ENCODE measurements at regions not wholly inside any gene's neighbourhood (a gene's known extent, or its start where the extent isn't known, plus 50 kb on each side); places are given as distances from the start of the nearest gene placed in this dataset.

DNA sequence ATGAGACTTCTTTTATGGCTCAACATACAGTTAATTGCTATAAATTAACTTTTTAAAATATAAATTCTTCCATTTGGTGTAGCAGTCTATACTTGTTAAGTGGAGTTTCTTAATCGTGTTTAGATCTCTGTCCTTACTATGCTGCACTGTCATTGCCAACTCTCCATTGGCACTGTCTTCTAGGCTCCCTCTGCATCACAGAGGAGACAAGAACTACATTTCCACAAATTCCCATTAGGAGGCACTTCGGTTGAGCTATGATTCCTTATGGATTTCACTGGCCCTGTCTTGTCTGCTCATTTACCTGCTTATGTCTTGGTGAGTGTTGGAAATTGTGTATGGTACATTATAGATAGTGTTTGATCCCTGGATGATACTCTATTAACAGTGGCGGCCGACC, 630.9 kb upstream of the ATXN7L3B start:
- TF ChIP-seq CTCF (IDR thresholded peaks at IDR 0.05; ENCODE audit: low read depth, low read length, missing input control) (no peak), SP1 (IDR thresholded peaks at IDR 0.05) (no peak)
